ENCODE measurements at regions not wholly inside any gene's neighbourhood (a gene's known extent, or its start where the extent isn't known, plus 50 kb on each side); places are given as distances from the start of the nearest gene placed in this dataset.
A peak's percentile ranks its signal among the peaks of the same experiment; 100 is the strongest.

- POLR2A ChIA-PET (ENCODE audit: low non-redundant PET): no interaction called here
- TF ChIP-seq, protein P1, sequence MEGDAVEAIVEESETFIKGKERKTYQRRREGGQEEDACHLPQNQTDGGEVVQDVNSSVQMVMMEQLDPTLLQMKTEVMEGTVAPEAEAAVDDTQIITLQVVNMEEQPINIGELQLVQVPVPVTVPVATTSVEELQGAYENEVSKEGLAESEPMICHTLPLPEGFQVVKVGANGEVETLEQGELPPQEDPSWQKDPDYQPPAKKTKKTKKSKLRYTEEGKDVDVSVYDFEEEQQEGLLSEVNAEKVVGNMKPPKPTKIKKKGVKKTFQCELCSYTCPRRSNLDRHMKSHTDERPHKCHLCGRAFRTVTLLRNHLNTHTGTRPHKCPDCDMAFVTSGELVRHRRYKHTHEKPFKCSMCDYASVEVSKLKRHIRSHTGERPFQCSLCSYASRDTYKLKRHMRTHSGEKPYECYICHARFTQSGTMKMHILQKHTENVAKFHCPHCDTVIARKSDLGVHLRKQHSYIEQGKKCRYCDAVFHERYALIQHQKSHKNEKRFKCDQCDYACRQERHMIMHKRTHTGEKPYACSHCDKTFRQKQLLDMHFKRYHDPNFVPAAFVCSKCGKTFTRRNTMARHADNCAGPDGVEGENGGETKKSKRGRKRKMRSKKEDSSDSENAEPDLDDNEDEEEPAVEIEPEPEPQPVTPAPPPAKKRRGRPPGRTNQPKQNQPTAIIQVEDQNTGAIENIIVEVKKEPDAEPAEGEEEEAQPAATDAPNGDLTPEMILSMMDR (conservative IDR thresholded peaks at IDR 0.05; ENCODE audit: low read depth, low read length): no peak
- TF ChIP-seq EZH2 (IDR thresholded peaks at IDR 0.05; ENCODE audit: borderline replicate concordance, low read depth, low read length, poor library complexity, severe bottlenecking): no peak
- H3K9me3 ChIP-seq (ENCODE audit: low read depth, low read length, poor library complexity, severe bottlenecking): no peaks in the 10 kb centered on the region
- BruUV-seq (replicated peaks): no TSS peak
- H3K27me3 ChIP-seq (replicated peaks; ENCODE audit: insufficient read depth, low read depth, low read length, poor library complexity): no peaks in the 10 kb centered on the region
- DNase-seq (ENCODE audit: low spot score): no peak
- intact Hi-C loops (cut with micrococcal nuclease; ENCODE audit: unreplicated experiment): loop anchor here (10.0 kb wide), 1 partner anchor 1974 kb away; no protein-coding TSS in a partner anchor
- H3K27ac ChIP-seq (ENCODE audit: low read depth, low read length, poor library complexity, severe bottlenecking): no peak overlapping the region
- H3K4me1 ChIP-seq (ENCODE audit: insufficient read depth, low read length, poor library complexity, severe bottlenecking): peaks cover 5% of the 10 kb centered on the region
- no peaks in the 10 kb centered on the region for H3K36me3 ChIP-seq (ENCODE audit: insufficient read depth, low read length, poor library complexity, severe bottlenecking)
- H3K4me3 ChIP-seq (ENCODE audit: low read depth, low read length, poor library complexity, severe bottlenecking): no peak overlapping the region
- CTCF ChIA-PET: no interaction called here
Measured at GRCh38 chr11:90911192-90911591, 688.3 kb upstream of the CHORDC1 start.

- ChIA-PET CTCF (interaction anchor here (0.6 kb wide), 1 partner anchor 1546 kb away, joined by 3 read pairs; no protein-coding TSS in a partner anchor), POLR2A (ENCODE audit: low non-redundant PET) (no interaction called here)
- no peaks in the 10 kb centered on the region for H3K36me3 ChIP-seq (ENCODE audit: insufficient read depth, low read length, poor library complexity, severe bottlenecking)
- H3K9me3 ChIP-seq (ENCODE audit: low read depth, low read length, poor library complexity, severe bottlenecking): no peaks in the 10 kb centered on the region
- intact Hi-C loops (cut with micrococcal nuclease; ENCODE audit: unreplicated experiment): loop anchor here (10.0 kb wide), 1 partner anchor 337 kb away; no protein-coding TSS in a partner anchor
- peak; percentile 26 for DNase-seq (ENCODE audit: low spot score)
- BruUV-seq (replicated peaks): no TSS peak
- H3K27ac ChIP-seq (ENCODE audit: low read depth, low read length, poor library complexity, severe bottlenecking): no peak overlapping the region
- peaks cover 5% of the 10 kb centered on the region for H3K4me1 ChIP-seq (ENCODE audit: insufficient read depth, low read length, poor library complexity, severe bottlenecking)
- no peak for TF ChIP-seq EZH2 (IDR thresholded peaks at IDR 0.05; ENCODE audit: borderline replicate concordance, low read depth, low read length, poor library complexity, severe bottlenecking)
- TF ChIP-seq, protein P1 (conservative IDR thresholded peaks at IDR 0.05; ENCODE audit: low read depth, low read length): peak; percentile 53
- H3K4me3 ChIP-seq (ENCODE audit: low read depth, low read length, poor library complexity, severe bottlenecking): no peak overlapping the region
- H3K27me3 ChIP-seq (replicated peaks; ENCODE audit: insufficient read depth, low read depth, low read length, poor library complexity): no peaks in the 10 kb centered on the region
Measured at GRCh38 chr11:90908074-90908473, 685.2 kb upstream of the CHORDC1 start.

DNA sequence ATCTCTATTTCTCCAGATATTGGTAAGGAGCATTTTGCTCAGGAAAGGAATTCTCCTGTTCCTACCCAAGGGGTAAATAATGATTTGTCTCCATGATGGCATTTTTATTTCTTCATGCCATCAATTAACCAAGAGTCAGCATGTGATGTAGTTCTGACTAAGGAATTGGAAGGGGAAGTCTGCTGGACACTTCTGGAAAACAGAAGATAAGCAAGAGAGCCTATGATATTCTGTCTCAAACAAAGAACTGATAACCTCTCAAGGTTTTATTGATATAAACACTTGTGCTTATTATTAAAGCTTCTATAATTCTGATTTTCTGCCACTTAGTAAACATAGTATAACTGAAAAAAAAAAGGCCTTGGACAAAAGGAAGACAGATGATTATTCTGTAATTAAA is 673.0 kb upstream of the CHORDC1 start:
- intact Hi-C loops (cut with micrococcal nuclease; ENCODE audit: unreplicated experiment): no loop called here
- TF ChIP-seq EZH2 (IDR thresholded peaks at IDR 0.05; ENCODE audit: borderline replicate concordance, low read depth, low read length, poor library complexity, severe bottlenecking): no peak
- TF ChIP-seq, protein P1 (conservative IDR thresholded peaks at IDR 0.05; ENCODE audit: low read depth, low read length): no peak
- POLR2A ChIA-PET (ENCODE audit: low non-redundant PET): no interaction called here
- CTCF ChIA-PET: no interaction called here
- H3K4me3 ChIP-seq (ENCODE audit: low read depth, low read length, poor library complexity, severe bottlenecking): no peak overlapping the region
- DNase-seq (ENCODE audit: low spot score): no peak
- H3K36me3 ChIP-seq (ENCODE audit: insufficient read depth, low read length, poor library complexity, severe bottlenecking): no peaks in the 10 kb centered on the region
- H3K27me3 ChIP-seq (replicated peaks; ENCODE audit: insufficient read depth, low read depth, low read length, poor library complexity): no peaks in the 10 kb centered on the region
- no peaks in the 10 kb centered on the region for H3K4me1 ChIP-seq (ENCODE audit: insufficient read depth, low read length, poor library complexity, severe bottlenecking)
- no peak overlapping the region for H3K27ac ChIP-seq (ENCODE audit: low read depth, low read length, poor library complexity, severe bottlenecking)
- no peaks in the 10 kb centered on the region for H3K9me3 ChIP-seq (ENCODE audit: low read depth, low read length, poor library complexity, severe bottlenecking)
- no TSS peak for BruUV-seq (replicated peaks)
